ENCODE measurements at regions not wholly inside any gene's neighbourhood (a gene's known extent, or its start where the extent isn't known, plus 50 kb on each side); places are given as distances from the start of the nearest gene placed in this dataset.

DNA sequence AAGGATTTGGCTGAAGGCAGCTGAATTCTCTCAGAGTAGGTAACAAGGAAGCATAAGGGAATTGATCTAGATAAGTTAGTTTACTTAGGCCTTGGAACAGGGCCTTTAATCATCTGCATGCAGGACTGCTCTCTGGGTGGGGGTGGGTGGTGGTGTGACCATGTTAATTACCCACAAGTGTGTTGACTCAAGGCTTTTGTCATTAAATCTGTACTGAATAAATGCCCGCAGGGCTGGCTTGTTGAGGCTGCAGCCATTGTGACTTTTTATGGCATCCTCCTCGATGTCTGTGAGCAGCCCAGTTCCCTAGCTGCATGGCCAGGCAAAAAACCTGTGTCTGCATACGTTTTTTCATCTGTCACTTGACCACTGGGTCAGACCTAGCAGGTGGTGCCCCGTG lies 63.5 kb upstream of the ASCC3 start:
- no peak for DNase-seq (ENCODE audit: low read depth)

DNA sequence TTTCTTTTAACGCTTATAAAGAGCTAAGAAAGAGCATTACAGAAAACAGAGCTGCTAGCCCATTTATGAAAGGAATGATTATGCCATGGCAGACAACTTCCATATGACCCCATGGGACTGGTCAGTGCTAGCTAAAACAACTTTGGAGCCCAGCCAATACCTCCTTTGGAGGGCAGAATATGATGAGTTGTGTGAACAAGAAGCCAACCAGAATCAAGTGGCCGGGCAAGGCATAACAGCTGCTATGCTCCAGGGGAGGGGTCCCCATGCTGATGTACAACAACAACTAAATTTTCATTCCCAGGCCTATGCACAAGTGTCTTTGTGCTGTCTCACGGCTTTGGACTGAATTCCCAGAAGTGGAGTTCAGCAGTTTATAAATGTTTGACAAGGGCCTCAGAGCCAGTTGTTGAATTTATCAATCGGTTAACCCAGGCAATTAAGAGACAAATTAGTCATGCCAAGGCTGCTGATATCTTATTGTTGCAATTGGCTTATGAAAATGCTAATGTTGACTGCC lies 65.0 kb upstream of the ASCC3 start:
- DNase-seq (ENCODE audit: low read depth): no peak

DNA sequence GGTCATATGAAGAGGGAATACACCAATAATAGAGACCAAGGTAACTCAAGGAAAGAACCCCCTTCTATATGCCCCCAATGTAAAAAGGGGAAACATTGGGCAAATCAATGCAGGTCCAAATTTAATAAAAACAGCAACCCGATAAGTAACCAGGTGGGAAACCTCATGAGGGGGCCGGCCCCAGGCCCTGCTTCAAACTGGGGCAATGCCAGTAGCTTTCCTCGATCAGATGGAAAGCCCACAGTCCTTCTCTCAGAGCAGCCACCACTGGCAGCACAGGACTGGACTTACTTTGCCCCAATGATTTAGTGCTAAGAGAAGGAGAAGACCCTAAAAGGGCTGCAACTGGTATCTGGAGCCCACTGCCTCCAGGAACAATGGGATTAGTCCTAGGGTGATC lies 65.6 kb upstream of the ASCC3 start:
- DNase-seq (ENCODE audit: low read depth): no peak

DNA sequence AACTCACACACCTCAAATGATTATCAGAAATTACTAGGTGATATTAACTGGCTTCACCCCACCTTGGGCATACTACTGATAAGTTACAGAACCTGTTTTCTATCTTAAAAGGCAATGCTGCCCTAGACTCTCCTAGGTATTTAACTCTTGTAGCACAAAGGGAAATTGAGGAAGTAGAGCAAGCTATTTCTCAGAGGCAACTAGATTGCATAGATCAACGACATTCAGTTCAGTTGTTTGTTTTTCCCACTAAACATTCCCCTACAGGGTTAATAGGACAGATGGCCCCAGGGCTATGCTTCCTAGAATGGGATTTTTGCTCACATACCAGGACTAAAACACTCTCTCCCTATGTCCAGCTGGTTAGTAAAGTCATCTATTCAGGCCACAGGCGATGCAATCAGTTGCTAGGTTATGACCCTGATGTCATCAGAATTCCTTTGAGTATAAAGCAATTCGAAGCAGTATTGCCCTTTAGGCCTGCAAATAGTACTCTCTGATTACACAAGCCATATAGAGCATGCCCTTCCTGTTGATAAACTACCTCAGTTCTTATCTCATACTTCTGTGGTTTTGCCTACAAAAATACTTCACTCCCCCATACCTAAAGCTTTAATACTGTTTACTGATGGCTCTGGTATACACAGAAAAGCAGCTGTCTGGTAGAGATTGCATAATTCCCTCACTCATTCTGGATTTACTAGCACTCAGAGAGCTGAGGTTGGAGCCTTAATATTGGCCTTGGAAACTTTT lies 67.4 kb upstream of the ASCC3 start:
- no peak for DNase-seq (ENCODE audit: low read depth)

DNA sequence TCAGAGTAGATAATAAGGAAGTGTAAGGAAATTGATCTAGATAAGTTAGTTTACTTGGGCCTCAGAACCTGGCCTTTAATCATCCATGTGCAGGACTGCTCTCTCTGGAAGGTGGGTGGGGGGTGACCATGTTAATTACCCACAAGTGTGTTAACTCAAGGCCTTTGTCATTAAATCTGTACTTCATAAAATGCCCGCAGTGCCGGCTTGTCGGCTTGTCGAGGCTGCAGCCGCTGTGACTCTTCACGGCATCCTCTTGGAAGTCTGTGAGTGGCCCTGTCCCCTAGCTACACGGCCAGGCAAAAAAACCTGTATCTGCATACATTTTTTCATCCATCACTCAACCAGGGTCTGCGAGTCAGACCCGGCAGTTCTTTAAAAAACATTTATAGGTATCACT lies 70.9 kb upstream of the ASCC3 start:
- DNase-seq (ENCODE audit: low read depth): no peak

DNA sequence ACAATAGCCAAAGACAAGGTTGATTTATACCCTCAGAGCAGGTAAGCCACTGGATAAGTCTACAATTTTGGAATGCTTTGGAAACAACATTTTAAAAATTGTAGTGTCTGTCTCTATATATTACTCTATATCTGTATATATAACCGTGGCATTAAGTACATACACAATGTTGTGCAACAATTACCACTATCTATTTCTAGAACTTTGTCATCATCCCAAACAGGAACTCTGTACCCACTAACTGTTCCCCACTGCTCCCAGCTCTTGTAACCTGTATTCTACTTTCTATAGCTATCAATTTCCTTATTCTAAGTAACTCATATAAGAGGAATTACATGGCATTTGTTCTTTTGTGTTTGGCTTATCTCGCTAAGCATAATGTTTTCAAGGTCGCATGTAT lies 78.2 kb upstream of the ASCC3 start:
- DNase-seq (ENCODE audit: low read depth): no peak

DNA sequence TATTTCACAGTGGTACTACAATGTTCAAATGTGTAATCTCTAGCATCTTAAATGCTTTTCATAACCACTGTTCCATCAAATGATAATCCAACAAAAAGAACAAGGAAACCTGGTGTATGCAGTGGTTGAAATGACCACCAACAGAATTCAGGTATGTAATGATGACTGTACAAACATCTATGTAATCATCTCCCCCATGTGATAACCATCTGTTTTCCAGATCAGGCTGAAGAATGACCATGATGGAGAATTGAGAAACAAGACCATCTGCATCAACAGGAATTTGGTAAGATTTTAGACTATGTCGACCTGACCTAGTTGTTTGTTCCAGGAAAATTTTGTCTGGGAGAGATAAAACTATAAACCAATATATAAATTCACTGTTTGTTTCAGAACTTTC lies 81.3 kb upstream of the ASCC3 start:
- DNase-seq (ENCODE audit: low read depth): no peak

DNA sequence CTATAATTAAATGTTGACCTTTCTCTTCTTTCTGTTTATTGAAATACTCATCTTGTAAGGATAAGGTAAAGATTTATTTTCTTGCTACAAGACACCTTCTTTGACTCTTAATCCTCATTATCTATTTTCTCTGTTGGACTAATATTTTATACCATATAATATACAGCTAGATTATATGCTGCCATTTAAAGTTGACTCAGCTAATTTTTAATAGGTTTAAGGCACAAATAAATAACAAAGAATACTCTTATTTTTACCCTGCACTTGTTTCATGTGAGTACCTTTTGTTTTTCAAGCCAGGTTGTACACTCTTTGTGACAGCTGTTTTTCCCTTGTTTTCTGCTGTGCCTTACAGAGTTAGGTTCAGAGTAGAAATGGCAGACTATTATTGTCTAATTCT lies 83.9 kb upstream of the ASCC3 start:
- DNase-seq (ENCODE audit: low read depth): no peak

DNA sequence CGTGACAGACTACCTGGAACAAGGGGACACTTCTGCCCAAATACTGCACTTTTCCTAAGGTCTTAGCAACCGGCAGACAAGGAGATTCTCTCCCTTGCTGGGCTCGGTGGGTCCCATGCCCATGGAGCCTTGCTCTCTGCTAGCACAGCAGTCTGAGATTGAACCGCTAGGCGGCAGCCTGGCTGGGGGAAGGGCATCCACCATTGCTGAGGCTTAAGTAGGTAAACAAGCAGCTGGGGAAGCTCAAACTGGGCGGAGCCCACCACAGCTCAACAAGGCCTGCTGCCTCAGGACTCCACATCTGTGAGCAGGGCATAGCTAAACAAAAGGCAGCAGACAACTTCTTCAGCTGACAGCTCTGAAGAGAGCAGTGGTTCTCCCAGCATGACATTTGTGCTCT lies 87.8 kb upstream of the ASCC3 start:
- DNase-seq (ENCODE audit: low read depth): no peak

DNA sequence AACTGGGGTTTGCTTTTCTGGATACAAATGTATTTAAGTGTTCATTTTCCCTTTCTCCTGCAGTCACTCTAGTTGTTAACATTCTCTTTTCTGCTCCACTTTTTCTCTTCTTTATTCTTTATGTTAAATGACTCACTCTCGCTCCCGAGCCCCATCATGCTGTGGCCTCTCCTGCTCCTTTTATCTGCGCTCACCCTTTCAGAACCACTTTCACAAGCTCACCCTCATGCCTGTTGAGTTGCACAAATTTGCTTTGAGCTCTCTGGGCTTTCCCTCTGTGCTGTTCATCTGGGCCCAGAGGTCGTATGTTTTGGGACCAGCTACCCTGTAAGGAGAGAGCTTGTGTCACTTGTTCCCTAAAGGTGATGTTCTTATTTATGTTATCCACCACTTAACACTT lies 98.1 kb upstream of the ASCC3 start:
- no peak for DNase-seq (ENCODE audit: low read depth)

DNA sequence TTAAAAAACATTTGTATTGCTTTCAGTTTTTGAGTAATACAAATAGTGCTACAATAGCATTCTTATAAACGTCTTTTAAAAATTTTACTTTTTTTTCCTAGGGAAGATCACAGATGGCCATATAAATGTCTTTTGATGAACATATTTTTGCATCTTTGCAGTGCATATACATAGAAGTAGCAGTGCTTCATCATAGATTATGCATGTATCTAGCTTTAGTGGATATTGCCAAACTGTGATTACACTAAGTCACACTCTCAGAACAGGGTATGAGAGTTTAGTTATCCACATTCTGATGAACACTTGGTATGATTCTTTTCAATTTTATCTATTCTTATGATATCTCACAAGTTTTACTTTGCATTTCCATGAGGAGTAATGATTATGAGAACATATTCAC lies 99.8 kb upstream of the ASCC3 start:
- no peak for DNase-seq (ENCODE audit: low read depth)

DNA sequence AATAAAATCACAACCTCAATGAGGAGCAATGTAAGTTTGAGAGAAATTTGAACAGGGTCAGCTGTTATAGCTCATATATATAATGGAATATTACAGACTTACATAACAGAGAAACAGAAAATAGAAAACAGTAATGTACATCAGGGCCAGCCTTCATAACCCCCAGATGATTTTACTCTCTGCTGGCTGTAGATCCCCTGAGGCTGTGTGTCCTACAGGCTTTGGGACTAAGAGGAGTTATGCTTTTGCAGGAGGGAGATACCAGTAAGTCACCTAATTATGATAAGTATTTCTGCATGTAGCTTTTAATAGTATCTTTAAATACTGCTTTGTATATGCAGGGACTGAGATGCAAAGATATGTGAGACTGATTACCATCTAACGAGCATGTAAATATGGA lies 105.8 kb upstream of the ASCC3 start:
- DNase-seq (ENCODE audit: low read depth): no peak

DNA sequence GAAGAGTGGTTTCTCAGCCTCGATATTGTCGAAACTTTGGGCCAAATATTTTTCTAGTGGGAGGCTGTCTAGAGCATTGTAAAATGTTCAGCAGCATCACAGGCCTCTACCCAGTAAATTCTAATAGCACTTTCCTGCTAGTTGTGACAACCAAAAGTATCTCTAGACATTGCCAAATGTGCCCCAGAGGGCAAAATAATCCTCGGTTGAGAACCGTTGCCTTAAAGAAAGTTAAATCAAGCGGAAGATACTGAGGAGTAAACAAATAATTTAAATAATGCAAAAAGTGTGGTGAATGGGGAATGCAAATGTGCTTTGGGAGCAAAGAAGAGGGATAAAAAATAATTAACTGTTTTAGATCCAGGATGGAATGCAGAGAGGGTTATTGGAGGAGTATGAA lies 106.4 kb upstream of the ASCC3 start:
- no peak for DNase-seq (ENCODE audit: low read depth)

DNA sequence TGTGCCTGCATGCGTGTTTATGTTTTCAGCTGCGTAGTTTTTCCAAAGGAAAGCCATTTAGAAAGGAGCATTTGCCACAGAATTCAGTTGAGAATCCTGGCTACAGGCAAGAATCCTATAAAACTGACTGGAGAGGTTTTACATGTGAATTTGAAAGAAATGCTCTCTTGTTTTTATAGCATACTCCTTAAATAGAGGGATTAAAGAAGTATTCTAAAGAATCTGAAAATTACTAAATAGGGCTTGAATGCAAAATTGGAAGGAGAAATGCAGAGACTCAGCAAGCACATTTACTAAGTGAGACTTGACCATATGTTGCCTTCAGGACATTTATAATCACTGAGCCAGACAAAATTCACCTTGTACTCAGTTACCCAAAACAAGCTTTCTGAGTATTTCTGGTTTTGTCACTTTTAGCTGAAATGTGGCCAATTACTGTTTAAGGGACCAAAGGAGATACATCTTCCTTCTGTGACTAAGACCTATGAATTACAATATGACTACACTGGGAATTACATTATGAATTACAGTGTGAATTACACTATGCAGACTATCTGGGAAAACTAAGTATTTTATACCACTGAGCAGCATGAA lies 107.4 kb upstream of the ASCC3 start:
- no peak for DNase-seq (ENCODE audit: low read depth)

DNA sequence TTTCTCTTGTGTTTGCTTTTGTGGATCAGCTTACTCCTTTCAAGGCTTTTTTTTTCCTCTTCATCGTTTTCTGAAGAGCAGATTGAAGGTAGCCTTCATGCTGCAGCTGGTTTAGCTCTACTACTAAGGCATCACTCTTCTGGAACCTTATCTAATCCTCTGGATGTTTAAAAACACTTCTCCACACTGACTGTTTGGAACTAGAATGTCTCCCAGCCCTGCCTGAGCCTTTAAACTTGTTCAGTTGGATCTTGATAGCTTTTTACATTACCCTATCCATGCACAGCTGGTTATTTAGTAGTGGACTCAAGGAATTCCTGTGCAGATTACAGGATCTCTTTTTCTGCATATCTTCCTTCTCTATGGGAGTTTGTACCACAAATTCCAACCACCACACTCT lies 108.9 kb upstream of the ASCC3 start:
- DNase-seq (ENCODE audit: low read depth): no peak

DNA sequence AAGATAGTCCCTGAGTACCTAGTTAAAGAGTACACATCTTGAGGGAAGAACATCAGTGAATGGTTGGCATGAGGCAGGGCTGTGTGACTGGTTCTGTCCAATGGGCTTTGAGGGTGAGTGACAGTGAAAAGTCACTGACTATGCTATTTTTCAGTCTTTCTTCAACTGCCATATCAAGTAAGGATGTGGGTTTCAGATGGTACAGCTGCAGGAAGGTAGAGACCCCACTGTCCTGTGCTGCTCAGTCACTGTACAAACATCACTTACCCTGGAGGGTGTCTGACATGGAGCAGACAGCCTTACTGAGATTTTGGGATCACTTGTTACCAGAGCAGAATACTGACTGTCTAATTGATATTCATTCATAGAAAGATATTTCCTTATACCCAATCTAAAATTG lies 115.3 kb upstream of the ASCC3 start:
- no peak for DNase-seq (ENCODE audit: low read depth)

DNA sequence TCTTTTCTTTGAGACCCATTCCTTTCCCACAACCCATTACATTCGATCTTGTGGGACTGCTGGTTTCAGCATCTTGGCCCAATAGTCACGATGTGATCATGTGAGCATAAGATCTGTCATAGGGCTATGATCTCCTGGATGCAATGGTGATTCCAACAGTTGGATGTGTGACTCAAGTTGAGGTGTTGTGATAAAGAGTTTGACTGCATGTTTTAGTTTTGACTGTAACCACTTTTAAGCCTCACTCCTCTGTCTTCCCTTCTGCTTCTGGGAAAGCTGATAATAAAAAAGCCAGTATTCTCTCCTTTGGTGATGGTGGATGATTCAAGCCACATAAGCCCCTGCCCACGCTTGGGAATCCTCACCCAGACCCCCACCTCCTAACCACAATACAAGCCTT lies 117.0 kb upstream of the ASCC3 start:
- no peak for DNase-seq (ENCODE audit: low read depth)

DNA sequence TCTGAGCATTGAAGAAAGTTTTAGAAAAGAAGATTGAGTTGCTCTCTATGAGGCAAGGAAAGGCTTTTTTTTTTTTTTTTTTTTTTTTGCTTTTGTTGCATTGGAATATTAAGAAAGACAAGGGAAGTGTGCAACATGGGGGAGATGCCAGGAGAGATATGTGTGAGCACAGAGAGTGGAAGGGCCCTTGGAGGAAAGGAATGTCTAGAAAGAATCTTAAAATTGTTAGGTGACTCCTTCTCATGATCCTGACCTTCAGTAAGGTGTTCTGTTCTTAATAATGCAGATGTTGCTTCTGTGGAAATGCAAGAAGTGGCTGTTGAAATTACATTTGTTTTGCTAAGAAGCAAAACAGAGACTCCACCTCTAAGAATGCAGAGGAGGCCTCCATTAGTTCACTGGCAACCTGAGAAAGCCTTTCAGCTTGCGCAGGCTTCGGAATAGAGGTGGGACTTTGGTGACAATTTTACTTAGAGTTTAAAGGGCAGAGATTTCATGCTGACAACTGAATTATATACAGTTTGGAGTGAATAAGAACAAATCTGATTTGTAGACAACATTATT lies 118.0 kb upstream of the ASCC3 start:
- no peak for DNase-seq (ENCODE audit: low read depth)

DNA sequence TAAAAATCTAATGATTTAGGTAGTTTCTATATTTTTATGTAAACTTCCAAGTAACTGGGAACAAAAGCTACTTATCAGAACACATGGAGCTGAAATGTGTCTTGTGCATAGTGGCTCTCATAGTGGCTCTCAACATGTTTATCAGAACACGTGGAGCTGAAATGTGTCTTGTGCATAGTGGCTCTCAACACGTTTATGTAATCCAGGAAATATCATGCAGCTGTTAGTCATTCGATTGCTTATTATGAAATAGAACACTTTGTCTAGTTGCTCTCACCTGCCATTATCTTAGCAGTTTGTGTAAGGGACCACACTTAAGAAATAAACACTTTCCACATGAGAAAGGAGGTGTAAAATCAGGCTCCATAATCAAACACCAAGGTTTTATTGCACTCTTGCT lies 119.2 kb upstream of the ASCC3 start:
- no peak for DNase-seq (ENCODE audit: low read depth)

DNA sequence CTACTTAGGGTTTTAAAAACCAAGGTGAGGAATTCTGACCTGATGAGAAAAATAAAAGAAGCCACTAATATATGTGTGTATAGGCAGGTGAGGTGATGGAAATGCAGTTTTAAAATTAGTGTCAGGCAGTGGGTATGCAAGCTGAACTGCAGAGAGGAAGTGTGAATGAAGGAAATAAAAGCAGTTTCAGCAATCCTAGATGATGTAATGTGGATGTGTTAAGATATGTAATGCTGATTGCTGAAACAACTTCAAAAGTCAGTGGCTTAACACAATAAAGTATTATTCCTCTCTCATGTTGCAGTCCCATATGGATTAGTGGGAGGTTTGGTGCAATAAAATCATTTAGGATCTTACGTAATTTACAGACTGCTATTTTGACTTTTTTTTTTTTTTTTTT lies 119.9 kb upstream of the ASCC3 start:
- no peak for DNase-seq (ENCODE audit: low read depth)

DNA sequence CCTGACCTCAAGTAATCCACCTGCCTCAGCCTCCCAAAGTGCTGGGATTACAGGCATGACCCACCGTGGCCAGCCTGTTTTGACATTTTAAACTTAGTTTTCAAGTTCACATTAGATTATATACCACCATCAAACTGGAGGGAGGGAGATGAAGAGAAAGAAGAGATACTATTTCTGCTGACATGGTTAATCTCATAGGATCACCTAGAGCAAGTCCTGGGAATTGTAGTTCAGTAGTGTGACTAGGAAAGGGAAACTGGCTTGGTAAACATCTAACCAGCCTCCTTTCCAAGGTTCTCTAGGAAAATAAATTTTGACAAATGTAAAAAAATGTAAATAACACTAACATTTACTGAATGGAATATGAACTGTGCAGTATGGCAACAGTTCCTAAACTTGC lies 120.5 kb upstream of the ASCC3 start:
- no peak for DNase-seq (ENCODE audit: low read depth)

DNA sequence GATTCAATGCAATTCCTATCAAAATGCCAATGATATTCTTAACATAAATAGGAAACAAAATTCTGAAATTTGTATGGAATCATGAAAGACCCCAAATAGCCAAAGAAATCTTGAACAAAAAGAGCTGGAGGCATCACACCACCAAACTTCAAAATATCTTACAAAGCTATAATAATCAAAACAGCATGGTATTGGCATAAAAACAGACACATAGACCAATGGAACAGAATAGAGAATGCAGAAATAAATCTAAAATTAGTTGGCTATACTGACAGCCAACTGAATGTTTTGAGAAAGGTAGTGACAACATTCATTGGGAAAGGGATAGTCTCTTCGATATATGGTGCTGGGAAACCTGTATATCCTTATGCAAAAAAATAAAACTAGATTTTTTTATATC lies 121.9 kb upstream of the ASCC3 start:
- no peak for DNase-seq (ENCODE audit: low read depth)

DNA sequence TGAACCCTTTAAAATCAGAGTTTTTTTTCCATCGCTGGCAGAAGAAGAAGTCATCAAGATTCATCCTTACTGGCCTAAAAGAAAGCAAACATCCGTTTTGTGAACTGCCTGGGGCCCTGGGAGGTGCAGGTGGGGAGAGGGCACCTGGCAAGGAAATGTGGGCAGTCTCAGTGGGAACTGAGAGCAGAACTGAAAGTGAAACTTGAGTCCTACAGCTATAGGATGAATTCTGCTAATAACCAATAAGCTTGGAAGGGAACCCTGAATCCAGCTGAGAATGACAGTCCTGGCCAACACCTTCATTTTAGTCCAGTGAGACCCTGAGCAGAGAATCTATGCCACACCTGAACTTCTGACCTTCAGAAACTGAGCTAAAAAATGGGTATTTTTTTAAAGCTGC lies 130.1 kb upstream of the ASCC3 start:
- peak; percentile 3 for DNase-seq (ENCODE audit: low read depth)
